ENCODE measurements at regions not wholly inside any gene's neighbourhood (a gene's known extent, or its start where the extent isn't known, plus 50 kb on each side); places are given as distances from the start of the nearest gene placed in this dataset.

DNA sequence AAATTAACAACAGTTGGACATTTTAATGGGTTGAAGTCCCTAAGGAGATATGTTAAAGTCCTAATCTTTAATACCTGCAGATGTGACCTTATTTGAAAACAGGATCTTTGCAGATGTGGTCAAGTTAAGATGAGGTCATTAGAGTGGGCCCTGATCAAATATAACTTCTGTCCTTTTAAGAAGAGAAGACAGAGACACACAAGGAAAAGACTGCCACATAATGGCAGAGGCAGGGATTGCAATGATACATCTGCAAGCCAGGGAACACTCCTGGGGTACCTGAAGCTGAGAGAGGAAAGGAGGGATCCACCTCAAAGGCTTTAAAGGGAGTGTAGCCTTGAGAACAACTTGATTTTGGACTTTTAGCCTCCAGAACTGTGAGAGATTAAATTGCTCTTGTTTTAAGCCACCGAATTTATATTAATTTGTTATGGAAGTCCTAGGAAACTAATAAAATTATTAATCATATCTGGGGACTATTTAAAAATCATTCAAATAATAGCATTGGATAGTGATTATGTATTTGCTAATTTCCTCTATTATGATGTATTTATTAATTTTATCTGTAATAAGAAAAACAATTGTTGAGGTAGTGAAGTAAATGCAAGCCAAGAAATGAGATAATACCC is 700.0 kb upstream of the PCDH15 start:
- DNase-seq (ENCODE audit: low read depth in 2 of 2): no peak

DNA sequence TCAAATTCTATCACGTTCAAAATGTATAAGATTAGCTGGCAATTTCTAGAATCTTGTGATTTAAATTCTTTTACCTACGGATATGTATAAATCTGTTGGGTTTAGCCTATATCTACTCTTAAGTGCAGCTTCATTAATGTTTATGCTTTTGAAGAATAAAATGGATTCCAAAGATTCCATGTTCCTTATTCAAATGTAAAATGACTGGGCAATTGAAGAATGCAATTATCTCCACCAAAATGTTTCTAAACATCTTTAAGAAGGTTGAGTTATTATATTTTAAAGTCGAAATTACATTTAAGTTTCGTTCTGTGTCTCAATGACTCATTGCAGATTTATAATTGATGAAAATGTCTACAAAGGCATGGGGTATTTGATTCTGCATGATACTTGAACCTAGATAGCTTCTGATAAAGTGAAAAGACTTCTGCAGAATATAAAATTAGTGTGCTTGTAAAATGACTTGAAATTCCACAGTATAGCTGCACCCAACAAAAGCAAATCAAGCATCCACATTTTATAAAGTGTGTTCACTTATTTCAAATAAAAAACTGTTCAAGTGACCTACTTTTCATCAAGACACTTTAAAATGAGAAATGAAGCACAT is 697.0 kb upstream of the PCDH15 start:
- no peak for DNase-seq (ENCODE audit: low read depth in 2 of 2)

DNA sequence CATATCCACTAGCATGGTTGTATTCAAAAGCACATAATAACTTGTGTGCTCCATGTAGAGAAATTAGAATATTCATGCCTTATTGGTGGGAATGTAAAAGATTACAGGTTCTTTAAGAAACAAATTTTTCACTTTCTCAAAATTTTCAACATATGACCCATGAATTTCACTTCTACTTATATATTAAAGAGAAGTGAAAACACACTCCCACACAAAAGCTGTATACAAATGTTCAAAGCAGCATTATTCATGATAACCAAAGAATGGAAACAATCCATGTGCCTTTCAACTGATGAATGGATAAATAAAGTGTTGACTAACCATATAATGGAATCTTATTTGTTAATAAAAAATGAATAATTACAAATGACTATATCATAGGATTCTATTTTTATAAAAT is 694.5 kb upstream of the PCDH15 start:
- no peak for DNase-seq (ENCODE audit: low read depth in 2 of 2)

DNA sequence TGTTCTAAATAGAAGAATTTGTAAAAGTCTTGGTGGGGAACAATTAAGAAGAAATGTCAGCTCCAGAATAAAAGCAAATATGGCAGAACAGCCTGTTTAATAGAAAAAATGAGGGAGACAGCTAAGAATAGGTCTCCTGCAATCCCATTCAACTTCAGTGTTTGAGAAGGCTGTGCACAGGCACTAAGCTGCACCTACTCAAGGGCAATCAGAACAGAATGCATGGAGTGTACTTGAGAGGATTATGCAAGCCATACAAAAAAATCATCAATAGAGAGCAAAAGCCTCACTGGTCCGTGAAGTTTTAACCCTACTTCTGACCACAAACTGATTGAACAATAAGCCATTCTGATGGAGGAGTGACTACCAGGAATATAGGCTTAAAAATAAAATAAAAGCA is 690.7 kb upstream of the PCDH15 start:
- no peak for DNase-seq (ENCODE audit: low read depth in 2 of 2)

DNA sequence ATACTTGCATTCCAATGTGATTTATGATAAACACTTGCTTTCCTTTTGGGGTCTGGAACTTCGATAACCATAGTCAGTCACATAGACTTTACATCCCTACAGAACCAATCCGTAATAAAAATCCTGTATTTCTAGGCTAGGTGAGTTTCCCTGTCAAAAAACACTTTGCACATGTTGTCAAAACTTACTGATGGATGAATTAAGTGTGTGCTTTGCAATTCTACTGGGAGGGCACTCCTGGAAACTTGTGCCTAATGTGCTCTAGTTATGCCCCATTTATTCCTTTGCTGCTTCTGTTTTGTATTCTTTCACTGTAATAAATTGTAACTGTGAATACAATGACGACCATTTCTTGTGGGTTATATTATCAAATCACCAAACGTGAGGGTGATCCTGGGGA is 684.8 kb upstream of the PCDH15 start:
- DNase-seq (ENCODE audit: low read depth in 2 of 2): no peak

DNA sequence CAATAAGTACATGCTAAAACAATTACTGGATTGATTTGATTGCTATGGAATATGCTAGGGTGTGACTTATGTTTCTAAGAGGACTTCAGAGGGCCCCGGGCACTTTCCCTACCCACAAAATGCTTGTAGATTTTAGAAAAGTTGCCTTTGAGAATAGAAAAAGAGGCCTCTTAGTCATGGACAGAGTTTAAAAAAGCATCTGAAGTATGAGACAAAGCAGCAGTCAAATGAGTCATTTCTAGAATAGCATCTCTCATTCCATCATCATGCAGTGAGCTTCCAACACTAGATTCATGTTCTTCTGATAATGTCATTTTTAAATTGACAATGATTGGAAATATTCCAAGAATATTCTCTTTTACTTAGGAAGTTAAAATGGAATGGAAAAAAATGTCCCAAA is 675.1 kb upstream of the PCDH15 start:
- DNase-seq (ENCODE audit: low read depth in 2 of 2): no peak

DNA sequence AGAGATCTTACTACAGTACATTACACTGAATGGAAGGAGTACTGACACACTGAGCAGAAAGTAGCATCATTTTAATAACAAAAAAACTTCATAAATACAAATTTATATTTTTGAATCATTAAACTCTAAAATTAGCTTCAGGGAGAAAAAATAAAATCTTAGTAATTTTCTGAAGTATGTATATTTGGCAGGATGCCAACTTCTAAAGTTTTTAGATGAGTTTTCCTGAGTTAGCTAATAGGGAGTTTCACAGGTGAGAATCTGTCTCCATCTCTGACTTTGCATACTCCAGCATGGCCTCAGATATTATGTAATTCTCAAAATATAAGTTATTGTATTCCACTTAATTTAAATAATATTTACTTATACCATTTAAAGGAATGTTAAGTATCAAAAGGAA is 673.2 kb upstream of the PCDH15 start:
- no peak for DNase-seq (ENCODE audit: low read depth in 2 of 2)

DNA sequence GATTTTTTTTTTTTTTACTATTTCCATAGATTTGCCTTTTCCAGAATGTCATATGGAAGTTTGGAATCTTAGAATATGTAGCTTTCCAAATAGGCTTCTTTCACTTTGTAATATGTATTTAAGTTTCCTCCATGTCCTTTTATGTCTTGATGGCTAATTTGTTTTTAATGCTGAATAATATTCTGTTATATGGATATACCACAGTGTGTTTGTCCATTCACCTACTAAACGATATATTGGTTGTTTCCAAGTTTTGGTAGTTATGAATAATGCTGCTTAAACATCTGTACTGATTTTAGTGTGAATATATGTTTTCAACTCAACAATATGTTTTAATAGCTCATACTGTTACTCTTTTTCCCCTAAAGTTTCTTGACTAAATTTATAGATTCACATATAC is 669.8 kb upstream of the PCDH15 start:
- DNase-seq (ENCODE audit: low read depth in 2 of 2): no peak

DNA sequence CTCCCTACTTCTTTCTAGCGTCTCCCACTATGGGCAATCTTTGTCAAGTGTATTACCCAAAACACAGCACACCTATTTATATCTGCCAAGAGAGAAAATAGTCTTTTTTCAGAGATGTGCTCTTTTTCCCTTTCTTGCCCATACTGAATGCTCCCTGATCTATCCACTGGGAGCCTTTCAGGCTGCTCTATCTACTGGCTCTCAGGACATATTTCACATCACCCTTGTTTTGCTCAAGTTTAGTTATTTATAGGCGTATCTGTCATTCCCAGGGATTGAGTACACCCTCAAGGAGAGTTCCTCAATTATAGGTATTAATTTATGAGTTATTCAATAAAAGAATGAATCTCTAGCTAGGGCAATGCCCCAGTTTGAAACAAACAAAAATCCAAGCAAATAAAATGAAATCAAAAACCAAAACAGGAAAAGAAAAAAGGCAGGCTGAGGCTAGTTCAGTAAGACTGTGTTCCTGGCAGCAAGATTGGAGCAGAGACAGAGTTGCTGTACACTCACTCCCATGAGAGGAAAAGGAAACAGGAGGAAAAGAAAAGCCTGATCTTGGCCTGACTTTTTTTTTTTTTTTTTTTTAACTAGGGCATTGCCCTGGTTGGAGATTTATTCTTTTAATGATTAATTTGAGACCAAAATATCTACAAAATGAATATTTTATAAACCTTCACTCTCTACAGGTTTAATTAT is 665.9 kb upstream of the PCDH15 start:
- DNase-seq (ENCODE audit: low read depth in 2 of 2): no peak

DNA sequence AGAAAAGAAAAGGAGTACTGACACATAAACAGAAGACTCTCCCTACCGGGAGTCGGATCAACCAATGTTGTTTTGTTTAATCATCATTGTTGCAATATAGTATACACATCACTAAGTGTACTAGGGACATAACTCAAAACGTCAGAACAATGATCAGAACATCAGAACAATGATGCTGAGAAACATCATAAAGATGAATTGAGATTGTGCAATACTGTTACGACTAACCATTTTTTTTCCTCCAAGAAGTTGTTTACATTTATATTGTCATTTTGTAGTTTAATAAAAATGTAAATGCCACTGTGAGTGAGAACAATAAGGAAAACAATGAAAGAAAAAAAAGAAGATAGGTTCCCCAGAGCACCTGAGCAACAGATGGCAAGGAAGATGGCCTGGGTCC is 663.1 kb upstream of the PCDH15 start:
- no peak for DNase-seq (ENCODE audit: low read depth in 2 of 2)

DNA sequence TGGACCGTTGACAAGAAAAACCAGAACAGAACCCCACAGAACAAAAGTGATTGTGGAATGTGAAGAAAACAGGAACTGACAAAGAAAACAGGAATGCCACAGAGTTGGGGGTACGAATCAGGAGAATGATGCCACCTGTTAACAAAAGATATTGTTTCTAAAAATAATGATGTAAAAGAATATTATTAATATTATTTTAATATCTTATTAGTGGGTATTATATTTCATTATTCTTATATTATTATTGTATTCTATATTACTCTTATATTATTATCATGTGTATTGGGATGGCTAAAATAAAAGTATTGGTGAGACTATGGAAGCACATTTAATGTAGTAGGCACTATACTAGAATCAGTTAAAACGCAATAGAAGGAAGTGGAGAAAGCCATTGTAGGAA is 659.0 kb upstream of the PCDH15 start:
- DNase-seq (ENCODE audit: low read depth in 2 of 2): no peak

DNA sequence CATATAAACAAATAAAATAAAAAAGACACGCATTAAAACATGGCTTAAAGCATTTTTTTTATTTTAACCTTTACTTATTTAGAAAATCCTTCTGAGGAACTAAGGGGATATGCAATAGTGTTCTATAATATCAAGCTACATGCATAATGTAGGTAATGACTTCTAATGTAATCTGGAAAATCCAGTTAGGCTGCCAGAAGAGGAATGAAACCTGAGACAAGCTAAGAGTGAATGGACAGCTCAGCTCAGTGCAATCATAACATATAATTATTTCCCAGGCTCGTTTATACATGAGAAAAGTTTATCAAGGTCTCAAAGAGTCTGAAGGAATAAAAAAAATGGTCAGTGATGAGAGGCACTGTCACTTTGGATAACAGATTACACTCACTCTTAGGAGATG is 649.0 kb upstream of the PCDH15 start:
- DNase-seq (ENCODE audit: low read depth in 2 of 2): no peak

DNA sequence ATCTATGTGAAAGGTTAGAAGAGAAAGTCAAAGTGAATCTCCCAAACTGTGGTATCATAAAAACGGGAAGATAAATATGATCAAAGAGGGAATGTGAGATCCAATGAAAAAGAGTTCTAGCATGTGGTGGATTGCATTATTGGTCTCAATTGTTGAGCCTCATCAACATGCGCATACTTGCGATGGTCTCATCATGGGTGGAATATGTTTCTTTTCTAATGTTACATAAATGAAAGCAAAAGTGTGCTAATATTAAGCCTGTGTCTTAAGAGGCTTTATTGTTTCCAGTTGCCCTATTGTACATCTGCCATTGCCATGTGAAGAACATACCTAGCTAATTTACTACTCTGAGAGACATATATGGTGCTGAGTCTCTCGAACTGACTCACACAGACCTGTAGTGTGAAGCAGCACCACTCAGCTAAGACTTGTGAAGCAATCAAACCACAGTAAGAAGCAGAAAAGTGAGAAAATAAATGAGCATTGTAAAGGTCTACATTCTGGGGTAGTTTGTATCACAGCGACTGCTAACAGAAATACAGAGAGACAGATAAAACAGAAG is 645.5 kb upstream of the PCDH15 start:
- no peak for DNase-seq (ENCODE audit: low read depth in 2 of 2)

DNA sequence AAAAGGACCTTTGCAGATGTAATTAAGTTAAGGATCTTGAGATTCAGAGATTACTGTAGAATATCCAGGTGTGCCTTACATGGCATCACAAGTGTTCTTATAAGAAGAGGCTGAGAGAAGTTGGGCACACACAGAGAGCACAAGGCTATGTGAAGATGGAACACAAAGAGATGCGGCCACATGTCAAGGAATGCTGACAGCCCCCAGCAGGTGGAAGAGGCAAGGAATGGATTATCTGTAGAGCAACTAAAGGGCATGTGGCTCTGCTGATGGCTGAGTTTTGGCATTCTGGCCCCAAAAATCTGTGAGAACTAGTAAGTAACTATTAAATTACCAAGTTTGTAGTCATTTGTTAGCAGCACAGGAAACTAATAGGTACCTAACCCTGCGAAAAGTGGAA is 640.7 kb upstream of the PCDH15 start:
- no peak for DNase-seq (ENCODE audit: low read depth in 2 of 2)

DNA sequence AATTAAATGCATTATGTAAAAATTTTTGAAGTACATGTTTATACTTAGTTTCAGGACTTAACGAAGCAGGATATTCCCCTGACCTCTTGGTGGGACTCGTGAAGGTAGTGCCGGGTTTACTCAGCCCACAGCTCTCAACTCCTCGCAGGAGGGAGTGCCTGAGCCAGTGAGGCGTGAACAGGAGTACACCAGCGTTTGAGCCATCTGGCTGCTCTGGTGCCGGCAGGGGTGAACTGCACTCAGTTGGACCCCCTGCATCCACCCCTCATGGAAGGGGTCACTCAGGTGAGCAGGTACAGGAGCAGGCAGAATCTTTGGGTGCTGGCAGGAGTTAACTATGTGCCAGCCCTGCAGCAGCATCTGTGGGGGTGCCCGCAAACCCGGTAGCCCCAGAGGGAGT is 625.1 kb upstream of the PCDH15 start:
- DNase-seq (ENCODE audit: low read depth in 2 of 2): no peak

DNA sequence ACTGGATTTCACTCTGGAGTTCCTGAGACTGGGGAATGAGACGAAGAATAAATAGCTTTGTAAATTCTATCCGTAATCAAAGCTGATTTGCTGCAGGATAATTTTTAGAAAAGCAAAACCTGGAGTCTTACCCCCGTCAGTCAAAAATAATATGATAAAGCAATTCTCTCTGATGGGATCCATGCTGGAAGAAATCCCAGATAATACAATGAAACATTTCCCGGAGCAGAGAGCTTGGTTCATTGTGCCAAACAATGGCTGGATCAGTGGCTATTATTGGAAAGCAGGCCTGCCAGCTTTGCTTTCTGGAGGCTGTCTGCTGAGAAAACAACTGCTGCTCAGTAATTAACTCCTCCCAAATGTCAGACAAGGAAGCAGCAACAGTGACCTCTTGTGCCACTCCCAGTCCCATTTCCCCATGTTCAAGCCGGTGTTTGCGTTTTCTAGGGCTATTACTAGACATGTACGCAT is 609.4 kb upstream of the PCDH15 start:
- no peak for DNase-seq (ENCODE audit: low read depth in 2 of 2)

DNA sequence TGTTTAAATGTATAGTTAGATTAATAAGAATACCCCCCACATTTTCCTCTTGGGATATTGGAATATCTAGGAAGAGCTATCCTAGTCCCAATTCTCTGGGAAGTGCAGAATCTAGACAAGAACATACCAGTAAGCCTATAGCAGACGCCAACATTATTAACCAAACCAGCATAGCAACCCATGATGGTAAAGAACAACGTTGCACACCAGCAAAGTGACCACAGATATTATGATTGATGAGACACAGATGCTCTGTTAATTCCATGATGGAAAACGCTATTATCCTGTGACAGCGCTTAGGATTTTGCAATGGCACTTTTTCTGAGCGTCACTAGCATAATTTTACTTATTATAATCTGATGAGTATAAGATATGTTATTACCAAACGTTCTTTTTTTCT is 603.1 kb upstream of the PCDH15 start:
- DNase-seq (ENCODE audit: low read depth in 2 of 2): no peak

DNA sequence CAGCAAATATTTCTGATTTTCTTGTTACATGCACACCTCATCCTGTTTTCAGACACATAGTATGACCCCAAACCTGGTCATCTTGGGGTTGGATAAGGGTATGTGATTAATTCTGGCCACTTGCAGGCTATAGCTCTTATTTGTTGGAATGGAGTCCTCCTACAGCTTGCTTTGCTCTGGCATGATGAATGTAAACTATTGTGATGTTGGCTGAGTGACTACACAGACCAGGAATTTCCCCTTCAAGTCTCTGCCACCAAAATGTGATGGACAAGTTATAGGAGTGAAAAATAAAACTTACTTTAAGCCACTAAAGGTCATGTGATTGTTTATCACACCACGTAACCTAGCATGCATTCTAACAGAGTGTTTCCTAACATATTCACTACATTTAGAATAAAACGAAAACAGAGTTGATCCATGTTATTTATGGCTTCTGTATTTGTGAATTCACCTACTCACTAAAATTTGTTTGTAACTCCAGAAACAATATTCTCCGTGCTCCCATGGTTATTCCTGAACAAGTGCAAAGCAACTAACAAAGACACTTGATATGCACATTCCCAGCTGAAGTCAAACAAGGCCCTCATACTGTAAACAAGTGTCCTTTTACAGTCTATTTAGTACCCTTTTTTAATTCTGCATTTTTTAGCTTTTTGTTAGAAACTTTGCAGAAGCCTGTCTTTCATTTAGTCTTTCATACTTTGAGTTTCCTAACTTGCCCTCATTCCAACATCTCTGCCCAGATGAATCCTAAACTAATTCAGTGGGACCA is 599.2 kb upstream of the PCDH15 start:
- DNase-seq (ENCODE audit: low read depth in 2 of 2): no peak

DNA sequence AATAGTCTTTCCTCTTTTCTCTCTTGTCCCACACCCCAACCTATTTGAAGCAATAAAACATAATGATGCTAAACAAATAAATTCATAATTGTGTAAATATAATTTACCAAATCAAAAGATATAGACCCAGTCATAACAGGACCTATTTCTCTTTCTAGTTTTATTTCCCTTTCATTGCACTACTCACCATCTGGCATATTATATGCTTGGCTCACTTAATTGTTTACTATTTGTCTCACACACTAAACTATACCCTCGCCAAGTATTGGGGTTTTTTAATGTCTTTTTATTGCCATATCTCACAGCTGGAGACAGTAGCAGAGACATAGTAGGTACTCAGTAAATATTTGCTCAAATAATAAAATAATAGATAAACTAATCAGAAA is 597.5 kb upstream of the PCDH15 start:
- DNase-seq (ENCODE audit: low read depth in 2 of 2): no peak

DNA sequence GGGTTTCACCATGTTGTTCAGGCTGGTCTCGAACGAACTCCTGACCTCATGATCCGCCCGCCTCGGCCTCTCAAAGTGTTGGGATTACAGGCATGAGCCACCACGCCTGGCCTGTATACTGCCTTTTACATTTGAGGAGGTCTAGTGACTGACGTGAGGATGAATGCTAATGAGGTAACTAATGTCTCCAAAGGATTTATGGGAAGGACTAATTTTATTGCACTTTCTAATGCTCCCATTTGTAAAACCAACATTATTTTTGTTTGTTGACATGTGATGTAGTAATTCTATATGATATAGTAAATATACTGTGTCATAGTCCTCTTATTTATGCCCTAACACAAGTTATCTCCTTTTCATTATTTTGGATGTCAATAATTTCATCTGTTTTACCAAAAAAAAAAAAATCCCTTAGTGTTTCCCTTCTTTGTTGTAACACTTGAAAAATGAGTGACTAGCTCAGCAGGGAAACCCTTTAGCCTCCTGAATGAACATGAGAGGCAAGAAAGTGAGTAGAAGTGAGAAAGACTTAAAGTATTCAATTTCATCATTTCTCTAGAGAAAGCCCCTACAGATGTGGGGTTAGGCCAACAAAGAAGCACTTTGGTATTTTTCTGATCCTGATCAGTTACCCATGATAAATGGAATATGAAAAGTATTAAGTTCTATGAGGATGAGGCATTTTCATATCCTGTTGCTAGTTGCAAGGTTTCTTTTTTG is 596.9 kb upstream of the PCDH15 start:
- DNase-seq (ENCODE audit: low read depth in 2 of 2): no peak

DNA sequence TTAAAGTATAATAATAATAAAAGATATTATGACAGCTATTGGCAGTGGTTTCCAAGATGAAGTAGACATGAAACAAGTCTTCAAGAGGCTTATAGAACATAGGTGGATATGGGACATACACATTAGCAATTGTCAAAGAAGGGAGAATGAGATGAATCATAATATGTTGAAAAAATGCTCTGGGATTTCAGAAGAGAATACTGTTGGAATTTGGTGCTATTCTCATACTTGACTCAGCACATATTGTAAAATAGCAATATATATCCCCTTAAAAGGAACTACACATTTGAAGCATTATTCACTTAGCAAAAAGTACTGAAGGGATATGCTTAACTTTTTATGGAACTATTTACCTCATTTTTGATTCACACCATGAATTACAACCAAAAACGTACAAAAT is 577.2 kb upstream of the PCDH15 start:
- DNase-seq (ENCODE audit: low read depth in 2 of 2): no peak

DNA sequence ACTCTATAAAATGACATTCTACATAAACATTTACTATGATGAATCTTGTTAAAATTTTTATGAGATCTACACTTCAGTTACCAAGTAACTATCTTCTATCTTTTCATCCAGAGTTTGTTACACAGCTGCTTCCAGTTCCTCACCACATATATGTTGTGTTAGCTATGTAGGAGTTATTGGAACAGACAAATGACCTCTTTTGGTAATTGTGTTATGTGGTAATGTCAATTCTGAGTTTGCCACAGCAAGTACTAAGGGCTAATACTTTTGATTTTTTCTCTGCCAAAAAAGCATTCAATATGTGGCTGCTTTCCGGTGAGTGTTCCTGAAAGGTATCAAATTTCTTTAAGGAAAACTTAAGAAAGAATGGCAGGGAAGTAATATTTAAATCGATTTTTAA is 573.9 kb upstream of the PCDH15 start:
- DNase-seq (ENCODE audit: low read depth in 2 of 2): no peak
